ENCODE measurements at regions not wholly inside any gene's neighbourhood (a gene's known extent, or its start where the extent isn't known, plus 50 kb on each side); places are given as distances from the start of the nearest gene placed in this dataset.

GRCh38 chr17:70259400-70259799 lies 90.1 kb downstream of the KCNJ2 start:
- no peak overlapping the region for H3K18ac ChIP-seq (ENCODE audit: low read length)
- DNase-seq = no peak

GRCh38 chr17:70261170-70261569 lies 91.8 kb downstream of the KCNJ2 start:
- no peak overlapping the region for H3K4ac ChIP-seq (ENCODE audit: low read depth, low read length)
- H3K9ac ChIP-seq (ENCODE audit: low read length) = no peak overlapping the region
- no peak overlapping the region for H2BK120ac ChIP-seq (ENCODE audit: insufficient read depth, low read length, poor library complexity)
- no peak overlapping the region for H2BK5ac ChIP-seq (ENCODE audit: low read depth, low read length, poor library complexity)
- no peak overlapping the region for H3K4me2 ChIP-seq (ENCODE audit: low read length)
- no peak overlapping the region for H2AK5ac ChIP-seq (ENCODE audit: low read length)
- no peak overlapping the region for H2AFZ ChIP-seq (ENCODE audit: insufficient read depth, low read length, poor library complexity)
- no peak for DNase-seq
- H3K9me3 ChIP-seq (ENCODE audit: insufficient read depth, low read depth, low read length) = no peaks in the 10 kb centered on the region
- H3K4me3 ChIP-seq (ENCODE audit: low read depth, low read length) = no peak overlapping the region
- H3K14ac ChIP-seq (ENCODE audit: low read length) = no peak overlapping the region
- H2BK12ac ChIP-seq (ENCODE audit: low read length) = no peak overlapping the region
- H3K18ac ChIP-seq (ENCODE audit: low read length) = no peak overlapping the region
- H3K27ac ChIP-seq (ENCODE audit: low read depth, low read length) = no peak overlapping the region
- no peak overlapping the region for H4K12ac ChIP-seq (ENCODE audit: low read depth, low read length)
- no peak overlapping the region for H4K8ac ChIP-seq (ENCODE audit: low read depth, low read length)
- no peaks in the 10 kb centered on the region for H3K79me1 ChIP-seq (ENCODE audit: low read length)
- H4K91ac ChIP-seq (ENCODE audit: low read depth, low read length) = no peak overlapping the region
- WGBS (ENCODE audit: extremely low coverage, insufficient coverage, insufficient read length) = no CpG with 5 or more reads among the region's 3 CpGs
- no peaks in the 10 kb centered on the region for H3K27me3 ChIP-seq (ENCODE audit: insufficient read depth, low read length)
- H3K79me2 ChIP-seq (ENCODE audit: control insufficient read depth, insufficient read depth, low read length, poor library complexity) = no peaks in the 10 kb centered on the region
- no peaks in the 10 kb centered on the region for H3K4me1 ChIP-seq (ENCODE audit: control insufficient read depth in 1 of 2, insufficient read depth in 2 of 2, low read length in 2 of 2)
- H3K36me3 ChIP-seq (ENCODE audit: control insufficient read depth in 1 of 2, insufficient read depth in 2 of 2, low read length in 2 of 2) = no peaks in the 10 kb centered on the region
- no peak overlapping the region for H3K23ac ChIP-seq (ENCODE audit: low read length)

More at GRCh38 chr17:70259400-70259799, 90.1 kb downstream of the KCNJ2 start:
- Histone ChIP-seq H3K27me3 (ENCODE audit: insufficient read depth, low read length) (no peaks in the 10 kb centered on the region), H4K91ac (ENCODE audit: low read depth, low read length) (no peak overlapping the region), H3K4ac (ENCODE audit: low read depth, low read length) (no peak overlapping the region), H3K4me2 (ENCODE audit: low read length) (no peak overlapping the region), H3K9me3 (ENCODE audit: insufficient read depth, low read depth, low read length) (no peaks in the 10 kb centered on the region), H3K79me2 (ENCODE audit: control insufficient read depth, insufficient read depth, low read length, poor library complexity) (no peaks in the 10 kb centered on the region), H3K14ac (ENCODE audit: low read length) (no peak overlapping the region), H3K9ac (ENCODE audit: low read length) (no peak overlapping the region), H3K36me3 (ENCODE audit: control insufficient read depth in 1 of 2, insufficient read depth in 2 of 2, low read length in 2 of 2) (no peaks in the 10 kb centered on the region), H2AFZ (ENCODE audit: insufficient read depth, low read length, poor library complexity) (no peak overlapping the region), H2BK120ac (ENCODE audit: insufficient read depth, low read length, poor library complexity) (no peak overlapping the region), H3K4me3 (ENCODE audit: low read depth, low read length) (no peak overlapping the region), H3K23ac (ENCODE audit: low read length) (no peak overlapping the region), H3K27ac (ENCODE audit: low read depth, low read length) (no peak overlapping the region), H3K4me1 (ENCODE audit: control insufficient read depth in 1 of 2, insufficient read depth in 2 of 2, low read length in 2 of 2) (no peaks in the 10 kb centered on the region), H2BK5ac (ENCODE audit: low read depth, low read length, poor library complexity) (no peak overlapping the region), H3K79me1 (ENCODE audit: low read length) (no peaks in the 10 kb centered on the region), H2BK12ac (ENCODE audit: low read length) (no peak overlapping the region), H2AK5ac (ENCODE audit: low read length) (no peak overlapping the region), H4K12ac (ENCODE audit: low read depth, low read length) (no peak overlapping the region), H4K8ac (ENCODE audit: low read depth, low read length) (no peak overlapping the region)
- WGBS (ENCODE audit: extremely low coverage, insufficient coverage, insufficient read length) = no CpG with 5 or more reads among the region's 3 CpGs

- no peak overlapping the region for H3K4ac ChIP-seq (ENCODE audit: low read depth, low read length)
- no peak overlapping the region for H4K12ac ChIP-seq (ENCODE audit: low read depth, low read length)
- no peaks in the 10 kb centered on the region for H3K27me3 ChIP-seq (ENCODE audit: insufficient read depth, low read length)
- H3K14ac ChIP-seq (ENCODE audit: low read length) = no peak overlapping the region
- H3K23ac ChIP-seq (ENCODE audit: low read length) = no peak overlapping the region
- H3K9ac ChIP-seq (ENCODE audit: low read length) = no peak overlapping the region
- H3K4me3 ChIP-seq (ENCODE audit: low read depth, low read length) = no peak overlapping the region
- no CpG with 5 or more reads among the region's 2 CpGs for WGBS (ENCODE audit: extremely low coverage, insufficient coverage, insufficient read length)
- H3K27ac ChIP-seq (ENCODE audit: low read depth, low read length) = no peak overlapping the region
- H3K9me3 ChIP-seq (ENCODE audit: insufficient read depth, low read depth, low read length) = no peaks in the 10 kb centered on the region
- no peaks in the 10 kb centered on the region for H3K4me1 ChIP-seq (ENCODE audit: control insufficient read depth in 1 of 2, insufficient read depth in 2 of 2, low read length in 2 of 2)
- no peak overlapping the region for H4K91ac ChIP-seq (ENCODE audit: low read depth, low read length)
- H2BK5ac ChIP-seq (ENCODE audit: low read depth, low read length, poor library complexity) = no peak overlapping the region
- H2BK120ac ChIP-seq (ENCODE audit: insufficient read depth, low read length, poor library complexity) = no peak overlapping the region
- no peak overlapping the region for H4K8ac ChIP-seq (ENCODE audit: low read depth, low read length)
- no peak overlapping the region for H2BK12ac ChIP-seq (ENCODE audit: low read length)
- no peak overlapping the region for H3K18ac ChIP-seq (ENCODE audit: low read length)
- no peaks in the 10 kb centered on the region for H3K79me1 ChIP-seq (ENCODE audit: low read length)
- no peak overlapping the region for H2AK5ac ChIP-seq (ENCODE audit: low read length)
- peaks cover 2% of the 10 kb centered on the region for H3K79me2 ChIP-seq (ENCODE audit: control insufficient read depth, insufficient read depth, low read length, poor library complexity)
- no peak overlapping the region for H3K4me2 ChIP-seq (ENCODE audit: low read length)
- no peaks in the 10 kb centered on the region for H3K36me3 ChIP-seq (ENCODE audit: control insufficient read depth in 1 of 2, insufficient read depth in 2 of 2, low read length in 2 of 2)
- H2AFZ ChIP-seq (ENCODE audit: insufficient read depth, low read length, poor library complexity) = no peak overlapping the region
- no peak for DNase-seq
Measured at GRCh38 chr17:70265471-70265870, 96.1 kb downstream of the KCNJ2 start.

GRCh38 chr17:70266394-70266793 lies 97.1 kb downstream of the KCNJ2 start:
- no peak overlapping the region for H4K12ac ChIP-seq (ENCODE audit: low read depth, low read length)
- H4K8ac ChIP-seq (ENCODE audit: low read depth, low read length) = no peak overlapping the region
- H3K23ac ChIP-seq (ENCODE audit: low read length) = no peak overlapping the region
- no peak overlapping the region for H3K9ac ChIP-seq (ENCODE audit: low read length)
- peaks cover 2% of the 10 kb centered on the region for H3K79me2 ChIP-seq (ENCODE audit: control insufficient read depth, insufficient read depth, low read length, poor library complexity)
- H2BK120ac ChIP-seq (ENCODE audit: insufficient read depth, low read length, poor library complexity) = no peak overlapping the region
- H3K18ac ChIP-seq (ENCODE audit: low read length) = no peak overlapping the region
- no peak overlapping the region for H2BK12ac ChIP-seq (ENCODE audit: low read length)
- H2AFZ ChIP-seq (ENCODE audit: insufficient read depth, low read length, poor library complexity) = no peak overlapping the region
- no peaks in the 10 kb centered on the region for H3K27me3 ChIP-seq (ENCODE audit: insufficient read depth, low read length)
- no peaks in the 10 kb centered on the region for H3K9me3 ChIP-seq (ENCODE audit: insufficient read depth, low read depth, low read length)
- no peaks in the 10 kb centered on the region for H3K79me1 ChIP-seq (ENCODE audit: low read length)
- H3K4me2 ChIP-seq (ENCODE audit: low read length) = no peak overlapping the region
- DNase-seq = no peak
- no peak overlapping the region for H4K91ac ChIP-seq (ENCODE audit: low read depth, low read length)
- H3K36me3 ChIP-seq (ENCODE audit: control insufficient read depth in 1 of 2, insufficient read depth in 2 of 2, low read length in 2 of 2) = no peaks in the 10 kb centered on the region
- H3K4me1 ChIP-seq (ENCODE audit: control insufficient read depth in 1 of 2, insufficient read depth in 2 of 2, low read length in 2 of 2) = no peaks in the 10 kb centered on the region
- H3K14ac ChIP-seq (ENCODE audit: low read length) = no peak overlapping the region
- no peak overlapping the region for H2AK5ac ChIP-seq (ENCODE audit: low read length)
- no peak overlapping the region for H3K4ac ChIP-seq (ENCODE audit: low read depth, low read length)
- WGBS (ENCODE audit: extremely low coverage, insufficient coverage, insufficient read length) = no CpG with 5 or more reads among the region's 2 CpGs
- H3K27ac ChIP-seq (ENCODE audit: low read depth, low read length) = no peak overlapping the region
- H2BK5ac ChIP-seq (ENCODE audit: low read depth, low read length, poor library complexity) = no peak overlapping the region
- no peak overlapping the region for H3K4me3 ChIP-seq (ENCODE audit: low read depth, low read length)
